Esophagus (tissue), 2 donors: ENCODE measurements at regions not wholly inside any gene's neighbourhood (a gene's known extent, or its start where the extent isn't known, plus 50 kb on each side); places are given as distances from the start of the nearest gene placed in this dataset.
"Not testable (repeated sequence)": the region's sequence is repeated elsewhere in the genome, so short reads cannot be mapped to it uniquely, and the experiment has no call there.

Experiments used
- H3K27ac ChIP-seq, 2 donors: one replicate each; pipeline ENCODE4 v1.5.1; 2013; ENCODE audit warnings: low read depth in 2 of 2, mild to moderate bottlenecking in 2 of 2, inconsistent platforms in 1 of 2, low read length in 1 of 2, moderate library complexity in 1 of 2
- H3K27me3 ChIP-seq, 2 donors: one replicate each; pipeline ENCODE4 v1.6.1; 2013; ENCODE audit warnings: low read length in 2 of 2, control low read depth in 1 of 2, mild to moderate bottlenecking in 1 of 2; ENCODE audit not compliant: insufficient read depth in 2 of 2, control insufficient read depth in 1 of 2
- H3K36me3 ChIP-seq, 2 donors: one replicate each; pipeline ENCODE4 v1.6.1; 2013; ENCODE audit warnings: low read length in 1 of 2; ENCODE audit not compliant: control insufficient read depth in 2 of 2, insufficient read depth in 2 of 2
- H3K4me1 ChIP-seq, 2 donors: one replicate each; pipeline ENCODE4 v1.6.1; 2013; ENCODE audit warnings: low read length in 1 of 2; ENCODE audit not compliant: control insufficient read depth in 2 of 2, insufficient read depth in 2 of 2
- H3K4me3 ChIP-seq, 2 donors: one replicate each; pipeline ENCODE4 v1.5.1; 2013; ENCODE audit warnings: low read length in 2 of 2, mild to moderate bottlenecking in 2 of 2, low read depth in 1 of 2, moderate library complexity in 1 of 2
- H3K9me3 ChIP-seq, 2 donors: one replicate each; pipeline ENCODE4 v1.6.1; 2013; ENCODE audit warnings: mild to moderate bottlenecking in 2 of 2, low read depth in 1 of 2, low read length in 1 of 2, moderate library complexity in 1 of 2; ENCODE audit not compliant: control insufficient read depth in 2 of 2, insufficient read depth in 1 of 2
- WGBS, 2 donors: extraction: QIAGEN DNeasy Blood & Tissue Kit; methylation state at CpG; one replicate each; pipeline ENCODE4 v1.1.7; 2013; 5-methylcytosine and 5-hydroxymethylcytosine counted together
- donor health status: healthy with polysubstance abuse.
- donor health status: Bipolar disorder and iron deficiency.

- H3K4me1 ChIP-seq, result no peaks in the 10 kb centered on the region
Observed at GRCh38 chr14:104481323-104481722, 98.2 kb upstream of the C14orf180 start.

GRCh38 chr14:104482017-104482416, 97.5 kb upstream of the C14orf180 start:
- not testable (repeated sequence) for H3K27me3 ChIP-seq, H3K4me1 ChIP-seq, H3K9me3 ChIP-seq, H3K27ac ChIP-seq, H3K36me3 ChIP-seq, H3K4me3 ChIP-seq
- WGBS, 2 donors, result 83 to 86% methylated on average over 7 to 9 of the region's 9 CpGs

More at GRCh38 chr14:104481323-104481722, 98.2 kb upstream of the C14orf180 start:
- H3K4me3 ChIP-seq, result no peak overlapping the region
- peaks cover 0 to 9% of the 10 kb centered on the region in 2 donors for H3K9me3 ChIP-seq
- no peak overlapping the region for H3K27ac ChIP-seq
- no peaks in the 10 kb centered on the region for H3K27me3 ChIP-seq
- H3K36me3 ChIP-seq, result no peaks in the 10 kb centered on the region
- 92 to 93% methylated on average over 10 of the region's 10 CpGs for WGBS, 2 donors

DNA sequence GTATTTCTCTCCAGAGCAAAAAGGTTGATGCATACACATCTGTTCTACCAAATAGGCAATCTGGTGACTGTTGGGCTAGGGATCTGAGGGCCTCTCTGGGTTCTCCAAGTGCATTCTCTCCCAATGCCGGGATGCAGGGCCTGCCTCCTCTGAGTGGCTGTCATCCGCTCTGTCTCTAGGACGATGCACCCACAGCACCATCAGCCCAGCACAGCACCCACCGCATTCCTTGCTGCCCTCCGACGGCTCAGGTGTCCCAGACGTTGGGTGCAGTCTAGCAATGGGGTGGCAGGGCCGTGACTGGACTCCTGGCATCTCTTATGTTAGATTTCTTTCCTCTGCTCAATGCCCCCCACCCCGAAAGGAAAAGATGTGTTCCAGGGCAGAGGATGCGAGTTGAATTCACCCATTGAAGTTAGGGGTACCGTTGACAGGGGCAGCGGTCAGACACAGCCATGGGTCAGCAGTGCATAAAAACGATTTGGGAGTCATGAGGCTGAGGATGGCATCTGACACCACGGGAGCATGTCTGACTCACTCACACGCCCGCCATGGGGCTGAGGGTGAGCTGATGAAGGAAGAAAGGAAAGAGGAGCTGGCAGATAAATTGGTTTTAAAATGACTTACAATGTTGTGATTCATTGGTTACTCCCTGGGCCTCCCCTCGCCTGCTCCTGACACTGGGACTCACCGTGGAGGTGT, 93.2 kb upstream of the C14orf180 start:
- Histone ChIP-seq H3K4me1 (no peaks in the 10 kb centered on the region), H3K27ac (no peak overlapping the region), H3K9me3 (peaks cover 0 to under 1% of the 10 kb centered on the region in 2 donors), H3K27me3 (no peaks in the 10 kb centered on the region), H3K36me3 (no peaks in the 10 kb centered on the region), H3K4me3 (no peak overlapping the region)
- WGBS, 2 donors, result 83% methylated on average over 18 of the region's 18 CpGs

- Histone ChIP-seq H3K4me3 (no peak overlapping the region), H3K36me3 (no peaks in the 10 kb centered on the region), H3K4me1 (no peaks in the 10 kb centered on the region), H3K27ac (no peak overlapping the region), H3K27me3 (peaks cover 0 to 3% of the 10 kb centered on the region in 2 donors), H3K9me3 (peaks cover 0 to 10% of the 10 kb centered on the region in 2 donors)
- WGBS, 2 donors, result 39 to 47% methylated on average over 3 of the region's 3 CpGs
Observed at GRCh38 chr14:104494483-104494882, 85.1 kb upstream of the C14orf180 start.

GRCh38 chr14:104496095-104496494, 83.5 kb upstream of the C14orf180 start:
- Histone ChIP-seq H3K36me3 (no peaks in the 10 kb centered on the region), H3K27ac (no peak overlapping the region), H3K4me3 (no peak overlapping the region), H3K9me3 (peaks cover 3 to 10% of the 10 kb centered on the region in 2 donors), H3K27me3 (peaks cover 0 to 3% of the 10 kb centered on the region in 2 donors), H3K4me1 (no peaks in the 10 kb centered on the region)
- 58 to 59% methylated on average over 6 of the region's 6 CpGs for WGBS, 2 donors

- Histone ChIP-seq H3K27ac (no peak overlapping the region), H3K4me1 (no peaks in the 10 kb centered on the region), H3K36me3 (no peaks in the 10 kb centered on the region), H3K9me3 (peaks cover 8 to 21% of the 10 kb centered on the region in 2 donors), H3K4me3 (no peak overlapping the region), H3K27me3 (peaks cover 0 to 3% of the 10 kb centered on the region in 2 donors)
- 85% methylated on average over 15 of the region's 15 CpGs for WGBS, 2 donors
Observed at GRCh38 chr14:104499784-104500760, 79.5 kb upstream of the C14orf180 start.

DNA sequence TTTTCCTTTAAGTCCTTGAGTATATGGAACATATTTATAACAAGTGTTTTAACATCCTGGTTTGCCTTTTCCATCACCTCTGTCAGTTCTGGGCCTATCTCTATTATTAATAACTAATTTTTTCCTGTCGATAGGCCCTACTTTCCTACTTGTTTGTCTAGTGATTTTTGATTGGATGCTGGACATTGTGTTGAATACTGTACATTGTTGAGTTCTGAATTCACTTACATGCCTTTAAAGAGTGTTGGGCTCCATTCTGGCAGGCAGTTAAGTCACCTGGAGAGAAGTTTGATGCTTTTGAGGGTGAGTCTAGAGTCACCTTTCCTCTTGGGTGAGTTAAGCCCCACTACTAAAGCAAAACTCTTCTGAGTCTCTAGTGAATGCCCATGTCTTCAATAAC, 77.5 kb upstream of the C14orf180 start:
- H3K4me3 ChIP-seq, result no peak overlapping the region
- H3K4me1 ChIP-seq, result peaks cover 0 to 2% of the 10 kb centered on the region in 2 donors
- peaks cover 0 to 3% of the 10 kb centered on the region in 2 donors for H3K27me3 ChIP-seq
- 89 to 90% methylated on average over 1 of the region's 1 CpG for WGBS, 2 donors
- no peak overlapping the region for H3K27ac ChIP-seq
- H3K9me3 ChIP-seq, result peaks cover 8 to 15% of the 10 kb centered on the region in 2 donors
- H3K36me3 ChIP-seq, result no peaks in the 10 kb centered on the region

DNA sequence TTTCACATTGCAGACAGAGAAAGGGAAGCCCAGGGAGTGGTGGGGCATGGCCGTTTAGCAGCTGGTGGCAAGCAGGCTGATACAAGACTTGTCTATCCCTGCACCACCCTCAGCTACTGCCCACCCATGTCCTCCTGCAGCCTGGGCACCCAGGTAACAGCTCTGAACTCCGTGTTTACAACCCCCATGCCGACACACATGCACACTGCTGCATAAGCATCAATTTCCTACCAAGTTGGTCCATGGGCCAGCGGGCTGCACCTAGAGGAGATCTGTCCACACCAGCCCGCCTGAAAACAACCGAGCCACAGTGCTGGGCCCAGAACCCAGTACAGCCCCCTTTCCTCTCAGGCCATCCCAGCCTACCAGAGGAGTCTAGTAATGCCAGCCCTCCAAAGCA, 75.9 kb upstream of the C14orf180 start:
- H3K4me1 ChIP-seq, result peaks cover 0 to 2% of the 10 kb centered on the region in 2 donors
- H3K4me3 ChIP-seq, result no peak overlapping the region
- no peaks in the 10 kb centered on the region for H3K36me3 ChIP-seq
- WGBS, 2 donors, result 65 to 68% methylated on average over 6 of the region's 6 CpGs
- no peak overlapping the region for H3K27ac ChIP-seq
- peaks cover 8 to 16% of the 10 kb centered on the region in 2 donors for H3K9me3 ChIP-seq
- no peaks in the 10 kb centered on the region for H3K27me3 ChIP-seq

DNA sequence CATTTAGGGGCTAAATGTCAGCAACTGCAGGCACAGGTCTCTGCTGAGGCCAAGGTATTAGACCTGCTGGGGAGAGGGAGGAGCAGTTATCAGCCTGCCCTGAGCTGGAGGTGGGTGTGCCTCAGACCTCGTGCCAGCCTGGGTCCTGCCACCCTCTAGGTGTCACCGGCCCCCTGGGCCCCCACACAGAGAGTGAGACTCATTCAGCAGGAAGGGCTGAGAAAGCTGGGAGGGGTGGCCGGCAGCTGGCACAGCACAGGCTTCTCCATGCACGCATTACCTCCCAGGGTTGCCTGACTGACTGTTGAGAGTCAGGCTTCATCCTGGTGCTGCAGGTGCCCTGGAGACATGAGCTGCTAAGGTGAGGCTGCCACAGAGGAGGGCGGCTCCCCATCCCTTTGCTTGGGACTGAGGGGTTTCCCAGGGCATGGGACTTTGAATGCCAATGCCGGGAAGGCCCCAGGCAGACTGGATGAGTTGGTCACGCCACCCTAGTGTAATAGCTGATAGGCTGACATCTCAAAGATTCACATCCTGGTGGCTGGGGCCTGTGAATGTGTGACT, 75.3 kb upstream of the C14orf180 start:
- H3K4me3 ChIP-seq, result no peak overlapping the region
- H3K27ac ChIP-seq, result no peak overlapping the region
- H3K36me3 ChIP-seq, result no peaks in the 10 kb centered on the region
- WGBS, 2 donors, result 46 to 59% methylated on average over 7 of the region's 7 CpGs
- H3K27me3 ChIP-seq, result no peaks in the 10 kb centered on the region
- H3K9me3 ChIP-seq, result peaks cover 8 to 15% of the 10 kb centered on the region in 2 donors
- peaks cover 0 to 2% of the 10 kb centered on the region in 2 donors for H3K4me1 ChIP-seq
